Endodermal cell (in vitro differentiated cells): ENCODE measurements at regions not wholly inside any gene's neighbourhood (a gene's known extent, or its start where the extent isn't known, plus 50 kb on each side); places are given as distances from the start of the nearest gene placed in this dataset.

Experiments used
- DNase-seq: peaks from one replicate; pipeline ENCODE4 v3.0.0-alpha.2; 2017
- H3K27ac ChIP-seq: 2 replicates; pipeline ENCODE4 v1.5.1; 2013; ENCODE audit warnings: mild to moderate bottlenecking, low read depth, low read length, moderate library complexity
- H3K27me3 ChIP-seq: 2 replicates; pipeline ENCODE4 v1.6.1; 2013; ENCODE audit warnings: mild to moderate bottlenecking, low read length, moderate library complexity; ENCODE audit not compliant: insufficient read depth, control insufficient read depth, poor library complexity, severe bottlenecking
- H3K36me3 ChIP-seq: 2 replicates; pipeline ENCODE4 v1.7.0; 2013; ENCODE audit warnings: mild to moderate bottlenecking, low read length, moderate library complexity; ENCODE audit not compliant: control insufficient read depth, insufficient read depth
- H3K4me1 ChIP-seq: one replicate; pipeline ENCODE4 v1.7.0; 2013; ENCODE audit warnings: low read length; ENCODE audit not compliant: control insufficient read depth, insufficient read depth
- H3K4me3 ChIP-seq: 2 replicates; pipeline ENCODE4 v1.5.1; 2013; ENCODE audit warnings: mild to moderate bottlenecking, low read length, moderate library complexity
- H3K9ac ChIP-seq: 2 replicates; pipeline ENCODE4 v1.6.1; 2013; ENCODE audit warnings: mild to moderate bottlenecking, low read length, moderate library complexity; ENCODE audit not compliant: poor library complexity, severe bottlenecking; ENCODE audit errors: extremely low read depth
- H3K9me3 ChIP-seq: 2 replicates; pipeline ENCODE4 v1.6.1; 2013; ENCODE audit warnings: mild to moderate bottlenecking, low read length, moderate library complexity; ENCODE audit not compliant: control insufficient read depth
- H3K27ac Mint-ChIP-seq: 2 replicates; pipeline ENCODE4 v1.8.0; 2020; ENCODE audit warnings: mixed read lengths
- H3K27me3 Mint-ChIP-seq: 2 replicates; pipeline ENCODE4 v1.8.0; 2021; ENCODE audit warnings: mild to moderate bottlenecking, mixed read lengths; ENCODE audit not compliant: insufficient read depth
- H3K36me3 Mint-ChIP-seq: 2 replicates; pipeline ENCODE4 v1.8.0; 2020; ENCODE audit warnings: low read depth, mixed read lengths
- H3K4me1 Mint-ChIP-seq: 2 replicates; pipeline ENCODE4 v1.8.0; 2020; ENCODE audit warnings: mixed read lengths
- H3K4me3 Mint-ChIP-seq: 2 replicates; pipeline ENCODE4 v1.8.0; 2020; ENCODE audit warnings: mild to moderate bottlenecking, moderate library complexity, mixed read lengths
- H3K9me3 Mint-ChIP-seq: 2 replicates; pipeline ENCODE4 v1.8.0; 2020; ENCODE audit warnings: mild to moderate bottlenecking, mixed read lengths
- WGBS, 2 experiments: methylation state at CpG; one replicate each; pipeline versions ENCODE4 v1.1.5 to v1.1.7; 2013; ENCODE audit warnings: missing lambda C conversion rate in 2 of 2, mixed read lengths in 1 of 2; ENCODE audit not compliant: insufficient coverage in 1 of 2, insufficient read length in 1 of 2; 5-methylcytosine and 5-hydroxymethylcytosine counted together
- TF ChIP-seq, protein P1 (sequence below): fragments of 200-600 bp; sonication (generic); conservative IDR thresholded peaks from 2 replicates; pipeline ENCODE4 v1.5.0; 2021; ENCODE audit warnings: antibody characterized with exemption, mild to moderate bottlenecking

GRCh38 chrX:6890544-6891261, 256.8 kb upstream of the STS start:
- no peak overlapping the region for H3K4me3 Mint-ChIP-seq
- 80% methylated on average over 2 of the region's 3 CpGs; no CpG with 5 or more reads in 1 of the 2 experiments for WGBS, 2 experiments
- Histone ChIP-seq H3K27ac (no peak overlapping the region), H3K9ac (no peak overlapping the region), H3K36me3 (no peaks in the 10 kb centered on the region), H3K27me3 (no peaks in the 10 kb centered on the region), H3K4me1 (no peaks in the 10 kb centered on the region), H3K9me3 (no peaks in the 10 kb centered on the region), H3K4me3 (no peak overlapping the region)
- H3K9me3 Mint-ChIP-seq = peaks cover 15% of the 10 kb centered on the region
- DNase-seq = no peak
- no peaks in the 10 kb centered on the region for H3K27me3 Mint-ChIP-seq
- peaks cover 4% of the 10 kb centered on the region for H3K36me3 Mint-ChIP-seq
- H3K27ac Mint-ChIP-seq = no peak overlapping the region
- H3K4me1 Mint-ChIP-seq = no peaks in the 10 kb centered on the region
- TF ChIP-seq, protein P1, sequence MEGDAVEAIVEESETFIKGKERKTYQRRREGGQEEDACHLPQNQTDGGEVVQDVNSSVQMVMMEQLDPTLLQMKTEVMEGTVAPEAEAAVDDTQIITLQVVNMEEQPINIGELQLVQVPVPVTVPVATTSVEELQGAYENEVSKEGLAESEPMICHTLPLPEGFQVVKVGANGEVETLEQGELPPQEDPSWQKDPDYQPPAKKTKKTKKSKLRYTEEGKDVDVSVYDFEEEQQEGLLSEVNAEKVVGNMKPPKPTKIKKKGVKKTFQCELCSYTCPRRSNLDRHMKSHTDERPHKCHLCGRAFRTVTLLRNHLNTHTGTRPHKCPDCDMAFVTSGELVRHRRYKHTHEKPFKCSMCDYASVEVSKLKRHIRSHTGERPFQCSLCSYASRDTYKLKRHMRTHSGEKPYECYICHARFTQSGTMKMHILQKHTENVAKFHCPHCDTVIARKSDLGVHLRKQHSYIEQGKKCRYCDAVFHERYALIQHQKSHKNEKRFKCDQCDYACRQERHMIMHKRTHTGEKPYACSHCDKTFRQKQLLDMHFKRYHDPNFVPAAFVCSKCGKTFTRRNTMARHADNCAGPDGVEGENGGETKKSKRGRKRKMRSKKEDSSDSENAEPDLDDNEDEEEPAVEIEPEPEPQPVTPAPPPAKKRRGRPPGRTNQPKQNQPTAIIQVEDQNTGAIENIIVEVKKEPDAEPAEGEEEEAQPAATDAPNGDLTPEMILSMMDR = no peak

DNA sequence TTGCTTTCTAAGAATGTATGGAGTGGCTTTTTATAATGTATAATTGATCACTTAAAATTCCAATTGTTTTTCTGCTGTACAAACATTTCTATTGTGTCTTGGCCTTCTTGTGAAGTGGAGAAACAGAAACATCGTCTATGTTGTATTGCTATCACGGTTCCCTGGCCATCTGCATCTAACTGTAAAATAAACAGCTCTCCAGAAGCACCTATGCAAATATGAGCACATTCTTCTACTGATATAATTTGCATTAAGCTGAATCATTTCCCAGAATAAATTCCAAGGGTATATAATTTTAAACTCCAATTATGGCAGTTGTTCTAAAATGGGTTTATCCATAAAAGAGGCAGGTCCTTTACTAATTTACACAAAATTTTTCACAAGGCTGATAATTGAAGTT, 261.6 kb upstream of the STS start:
- H3K27ac ChIP-seq = no peak overlapping the region
- H3K9ac ChIP-seq = no peak overlapping the region
- no peaks in the 10 kb centered on the region for H3K36me3 ChIP-seq
- no peaks in the 10 kb centered on the region for H3K4me1 Mint-ChIP-seq
- H3K36me3 Mint-ChIP-seq = no peaks in the 10 kb centered on the region
- H3K4me3 Mint-ChIP-seq = no peak overlapping the region
- no peaks in the 10 kb centered on the region for H3K27me3 Mint-ChIP-seq
- H3K4me1 ChIP-seq = no peaks in the 10 kb centered on the region
- no peak for DNase-seq
- H3K27ac Mint-ChIP-seq = no peak overlapping the region
- no peaks in the 10 kb centered on the region for H3K9me3 ChIP-seq
- H3K4me3 ChIP-seq = no peak overlapping the region
- H3K9me3 Mint-ChIP-seq = no peaks in the 10 kb centered on the region
- H3K27me3 ChIP-seq = no peaks in the 10 kb centered on the region
- TF ChIP-seq, protein P1 = no peak
- WGBS, 2 experiments = 80 to 92% methylated on average over 1 to 2 of the region's 2 CpGs

GRCh38 chrX:6885396-6885795, 262.1 kb upstream of the STS start:
- H3K27me3 ChIP-seq = no peaks in the 10 kb centered on the region
- H3K27ac ChIP-seq = no peak overlapping the region
- TF ChIP-seq, protein P1 = no peak
- Mint-ChIP-seq H3K27ac (no peak overlapping the region), H3K4me3 (no peak overlapping the region), H3K36me3 (no peaks in the 10 kb centered on the region), H3K4me1 (no peaks in the 10 kb centered on the region), H3K9me3 (no peaks in the 10 kb centered on the region), H3K27me3 (no peaks in the 10 kb centered on the region)
- H3K4me3 ChIP-seq = no peak overlapping the region
- WGBS, 2 experiments = 92% methylated on average over 2 of the region's 2 CpGs; no CpG with 5 or more reads in 1 of the 2 experiments
- H3K36me3 ChIP-seq = no peaks in the 10 kb centered on the region
- no peak for DNase-seq
- no peaks in the 10 kb centered on the region for H3K4me1 ChIP-seq
- no peak overlapping the region for H3K9ac ChIP-seq
- H3K9me3 ChIP-seq = no peaks in the 10 kb centered on the region
